BJ (cell line): ENCODE measurements at regions not wholly inside any gene's neighbourhood (a gene's known extent, or its start where the extent isn't known, plus 50 kb on each side); places are given as distances from the start of the nearest gene placed in this dataset.

Experiments
- CTCF ChIA-PET: fragments of 350-600 bp; formaldehyde crosslinking; extraction: SDS; loops from one replicate; lab custom pipeline; 2021; ENCODE audit warnings: antibody characterized with exemption, inconsistent platforms; lab: Yijun Ruan, JAX
- POLR2A ChIA-PET: fragments of 300-600 bp; sonication (Branson Sonifier 250); formaldehyde crosslinking; extraction: SDS; loops from one replicate; lab custom pipeline; 2021; ENCODE audit warnings: antibody characterized with exemption; lab: Charles Lee
- DNase-seq: peaks from one replicate; pipeline ENCODE4 v3.0.0-alpha.2; 2011; ENCODE audit warnings: low read depth
- H3K27me3 ChIP-seq: 2 replicates; pipeline ENCODE4 v1.6.0; 2011; ENCODE audit warnings: low read length; ENCODE audit not compliant: control insufficient read depth, insufficient read depth
- H3K36me3 ChIP-seq: 2 replicates; pipeline ENCODE4 v1.5.1; 2011; ENCODE audit warnings: low read length; ENCODE audit not compliant: control insufficient read depth, insufficient read depth
- H3K4me3 ChIP-seq: 2 replicates; pipeline ENCODE4 v1.5.1; 2011; ENCODE audit warnings: low read depth, mild to moderate bottlenecking, control low read depth, low read length
- TF ChIP-seq, protein P1 (sequence below): IDR thresholded peaks from 2 replicates; pipeline ENCODE4 v1.5.1; 2011; ENCODE audit warnings: low read depth, mild to moderate bottlenecking, control low read depth, inconsistent platforms, low read length, moderate library complexity; ENCODE audit not compliant: insufficient read depth

DNA sequence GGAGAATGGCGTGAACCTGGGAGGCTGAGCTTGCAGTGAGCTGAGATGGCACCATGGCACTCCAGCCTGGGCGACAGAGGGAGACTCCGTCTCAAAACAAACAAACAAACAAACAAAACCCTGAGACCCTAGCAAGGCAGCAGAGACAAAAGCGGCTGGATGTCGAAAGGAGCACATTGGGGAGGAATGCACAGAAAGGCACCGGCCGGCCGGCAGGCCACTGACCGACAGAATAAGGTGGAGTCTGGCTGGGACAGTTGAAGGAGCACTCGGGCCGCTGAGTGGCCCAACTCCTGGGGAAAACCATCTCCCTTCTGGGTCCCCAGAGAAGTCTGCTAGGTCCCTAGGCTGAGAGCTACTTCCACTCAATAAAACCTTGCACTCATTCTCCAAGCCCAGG is 256.2 kb downstream of the KIF21A start:
- DNase-seq, result no peak
- Histone ChIP-seq H3K27me3 (no peaks in the 10 kb centered on the region), H3K4me3 (no peak overlapping the region), H3K36me3 (no peaks in the 10 kb centered on the region)
- ChIA-PET POLR2A (no interaction called here), CTCF (no interaction called here)
- TF ChIP-seq, protein P1, sequence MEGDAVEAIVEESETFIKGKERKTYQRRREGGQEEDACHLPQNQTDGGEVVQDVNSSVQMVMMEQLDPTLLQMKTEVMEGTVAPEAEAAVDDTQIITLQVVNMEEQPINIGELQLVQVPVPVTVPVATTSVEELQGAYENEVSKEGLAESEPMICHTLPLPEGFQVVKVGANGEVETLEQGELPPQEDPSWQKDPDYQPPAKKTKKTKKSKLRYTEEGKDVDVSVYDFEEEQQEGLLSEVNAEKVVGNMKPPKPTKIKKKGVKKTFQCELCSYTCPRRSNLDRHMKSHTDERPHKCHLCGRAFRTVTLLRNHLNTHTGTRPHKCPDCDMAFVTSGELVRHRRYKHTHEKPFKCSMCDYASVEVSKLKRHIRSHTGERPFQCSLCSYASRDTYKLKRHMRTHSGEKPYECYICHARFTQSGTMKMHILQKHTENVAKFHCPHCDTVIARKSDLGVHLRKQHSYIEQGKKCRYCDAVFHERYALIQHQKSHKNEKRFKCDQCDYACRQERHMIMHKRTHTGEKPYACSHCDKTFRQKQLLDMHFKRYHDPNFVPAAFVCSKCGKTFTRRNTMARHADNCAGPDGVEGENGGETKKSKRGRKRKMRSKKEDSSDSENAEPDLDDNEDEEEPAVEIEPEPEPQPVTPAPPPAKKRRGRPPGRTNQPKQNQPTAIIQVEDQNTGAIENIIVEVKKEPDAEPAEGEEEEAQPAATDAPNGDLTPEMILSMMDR, result no peak

GRCh38 chr12:39178837-39179236 is 264.1 kb downstream of the KIF21A start:
- Histone ChIP-seq H3K36me3 (no peaks in the 10 kb centered on the region), H3K27me3 (no peaks in the 10 kb centered on the region), H3K4me3 (no peak overlapping the region)
- no peak for DNase-seq
- ChIA-PET POLR2A (no interaction called here), CTCF (no interaction called here)
- TF ChIP-seq, protein P1, result no peak

DNA sequence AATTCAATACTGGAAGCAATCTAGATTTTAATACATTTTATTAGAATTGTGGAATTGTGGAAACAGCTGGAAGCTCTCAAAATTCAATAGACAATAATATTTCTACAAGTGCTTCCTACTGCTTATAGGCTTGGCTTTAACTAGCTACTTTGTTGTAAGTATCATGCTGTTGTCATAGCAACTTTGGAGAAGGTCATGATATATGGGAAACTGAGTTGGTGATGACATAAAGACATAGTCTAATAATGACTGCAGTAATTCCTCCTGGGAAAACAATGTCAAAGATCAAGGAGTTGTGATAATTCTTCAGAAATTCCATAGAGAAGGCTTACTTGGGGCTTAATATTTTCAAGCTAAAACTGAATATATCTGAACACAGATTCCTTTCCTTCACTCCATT is 266.6 kb downstream of the KIF21A start:
- Histone ChIP-seq H3K36me3 (no peaks in the 10 kb centered on the region), H3K27me3 (no peaks in the 10 kb centered on the region), H3K4me3 (no peak overlapping the region)
- TF ChIP-seq, protein P1, result no peak
- POLR2A ChIA-PET, result no interaction called here
- CTCF ChIA-PET, result no interaction called here
- DNase-seq, result no peak

- no peaks in the 10 kb centered on the region for H3K27me3 ChIP-seq
- ChIA-PET CTCF (no interaction called here), POLR2A (no interaction called here)
- H3K36me3 ChIP-seq, result no peaks in the 10 kb centered on the region
- H3K4me3 ChIP-seq, result no peak overlapping the region
- DNase-seq, result no peak
- TF ChIP-seq, protein P1, result no peak
Observed at GRCh38 chr12:39173726-39174125, 268.3 kb upstream of the CPNE8 start.

GRCh38 chr12:39165338-39165737 is 259.9 kb upstream of the CPNE8 start:
- POLR2A ChIA-PET, result no interaction called here

More at GRCh38 chr12:39165338-39165737, 259.9 kb upstream of the CPNE8 start:
- DNase-seq, result no peak
- CTCF ChIA-PET, result no interaction called here
- H3K36me3 ChIP-seq, result no peaks in the 10 kb centered on the region
- no peak overlapping the region for H3K4me3 ChIP-seq
- TF ChIP-seq, protein P1, result no peak
- H3K27me3 ChIP-seq, result no peaks in the 10 kb centered on the region
